HEK293T (cell line): ENCODE measurements at regions not wholly inside any gene's neighbourhood (a gene's known extent, or its start where the extent isn't known, plus 50 kb on each side); places are given as distances from the start of the nearest gene placed in this dataset.
"Not testable (repeated sequence)": the region's sequence is repeated elsewhere in the genome, so short reads cannot be mapped to it uniquely, and the experiment has no call there.

ENCODE experiments used
- CTCF ChIA-PET: fragments of 350-600 bp; formaldehyde crosslinking; extraction: SDS; loops from one replicate; lab custom pipeline; 2021; ENCODE audit warnings: antibody characterized with exemption, inconsistent platforms; lab: Yijun Ruan, JAX
- POLR2A ChIA-PET: fragments of 350-600 bp; formaldehyde crosslinking; extraction: SDS; loops from one replicate; lab custom pipeline; 2020; ENCODE audit warnings: antibody characterized with exemption, inconsistent platforms; lab: Yijun Ruan, JAX
- DNase-seq: peaks from one replicate; pipeline ENCODE4 v3.0.0; 2012; ENCODE audit warnings: mixed read lengths; ENCODE audit errors: extremely low spot score
- ARNT ChIP-seq: fragments of 450-650 bp; IDR thresholded peaks from 2 replicates; pipeline ENCODE4 v1.6.1; 2017; ENCODE audit warnings: mild to moderate bottlenecking
- BHLHE40 ChIP-seq: fragments of 450-650 bp; IDR thresholded peaks from 2 replicates; pipeline ENCODE4 v1.6.1; 2016; ENCODE audit warnings: mild to moderate bottlenecking, moderate library complexity, borderline replicate concordance
- CTBP1 ChIP-seq: fragments of 450-650 bp; IDR thresholded peaks from 2 replicates; pipeline ENCODE4 v1.6.1; 2016; ENCODE audit warnings: borderline replicate concordance
- ELF4 ChIP-seq: fragments of 450-650 bp; IDR thresholded peaks from 2 replicates; pipeline ENCODE4 v1.6.1; 2017; ENCODE audit warnings: antibody characterized with exemption
- FOXA1 ChIP-seq: fragments of 450-650 bp; IDR thresholded peaks from 2 replicates; pipeline ENCODE4 v1.6.1; 2016; ENCODE audit warnings: mild to moderate bottlenecking
- FOXK2 ChIP-seq: fragments of 450-650 bp; IDR thresholded peaks from 2 replicates; pipeline ENCODE4 v1.6.1; 2016; ENCODE audit warnings: mild to moderate bottlenecking
- FOXM1 ChIP-seq: fragments of 450-650 bp; IDR thresholded peaks from 2 replicates; pipeline ENCODE4 v1.6.1; 2017; ENCODE audit warnings: mild to moderate bottlenecking, borderline replicate concordance
- HDGF ChIP-seq: fragments of 450-650 bp; IDR thresholded peaks from 2 replicates; pipeline ENCODE4 v1.6.1; 2017; ENCODE audit warnings: antibody characterized with exemption, borderline replicate concordance
- L3MBTL2 ChIP-seq: fragments of 450-650 bp; conservative IDR thresholded peaks from 2 replicates; pipeline ENCODE4 v1.6.1; 2016; ENCODE audit warnings: mild to moderate bottlenecking
- LEF1 ChIP-seq: fragments of 450-650 bp; IDR thresholded peaks from 2 replicates; pipeline ENCODE4 v1.6.1; 2017; ENCODE audit warnings: mild to moderate bottlenecking, borderline replicate concordance
- NFRKB ChIP-seq: fragments of 450-650 bp; IDR thresholded peaks from 2 replicates; pipeline ENCODE4 v1.6.1; 2016; ENCODE audit warnings: mild to moderate bottlenecking, moderate library complexity
- PKNOX1 ChIP-seq: fragments of 450-650 bp; IDR thresholded peaks from 2 replicates; pipeline ENCODE4 v1.6.1; 2016
- SP1 ChIP-seq: fragments of 450-650 bp; IDR thresholded peaks from 2 replicates; pipeline ENCODE4 v1.6.1; 2017
- SUZ12 ChIP-seq: fragments of 450-650 bp; IDR thresholded peaks from 2 replicates; pipeline ENCODE4 v1.6.1; 2016; ENCODE audit warnings: mild to moderate bottlenecking
- TARDBP ChIP-seq: fragments of 450-650 bp; IDR thresholded peaks from 2 replicates; pipeline ENCODE4 v1.6.1; 2016
- ZNF384 ChIP-seq: fragments of 450-650 bp; IDR thresholded peaks from 2 replicates; pipeline ENCODE4 v1.6.1; 2016

- ChIA-PET POLR2A (no interaction called here), CTCF (no interaction called here)
- TF ChIP-seq NFRKB, result no peak
- TF ChIP-seq FOXM1, result no peak
- TF ChIP-seq SUZ12, result no peak
- TF ChIP-seq ZNF384, result no peak
- TF ChIP-seq HDGF, result no peak
- no peak for TF ChIP-seq ELF4
- TF ChIP-seq FOXA1, result no peak
- no peak for TF ChIP-seq ARNT
- TF ChIP-seq BHLHE40, result no peak
- no peak for TF ChIP-seq L3MBTL2
- no peak for TF ChIP-seq LEF1
- TF ChIP-seq TARDBP, result no peak
- TF ChIP-seq CTBP1, result no peak
- no peak for TF ChIP-seq SP1
- TF ChIP-seq PKNOX1, result no peak
- TF ChIP-seq FOXK2, result no peak
- no peak for DNase-seq
Observed at GRCh38 chr2:106288873-106289272, 94.8 kb upstream of the UXS1 start.

GRCh38 chr2:106285237-106285829, 91.2 kb upstream of the UXS1 start:
- ChIA-PET POLR2A (no interaction called here), CTCF (no interaction called here)

GRCh38 chr2:106284691-106285202, 90.6 kb upstream of the UXS1 start:
- POLR2A ChIA-PET, result no interaction called here
- CTCF ChIA-PET, result no interaction called here
- TF ChIP-seq FOXA1, result no peak
- TF ChIP-seq CTBP1, result no peak
- TF ChIP-seq SUZ12, result no peak
- no peak for TF ChIP-seq TARDBP
- no peak for TF ChIP-seq NFRKB
- no peak for TF ChIP-seq ELF4
- TF ChIP-seq FOXM1, result no peak
- TF ChIP-seq ZNF384, result no peak
- TF ChIP-seq BHLHE40, result no peak
- no peak for TF ChIP-seq HDGF
- TF ChIP-seq SP1, result no peak
- TF ChIP-seq PKNOX1, result no peak
- TF ChIP-seq LEF1, result no peak
- no peak for TF ChIP-seq FOXK2
- no peak for TF ChIP-seq L3MBTL2
- TF ChIP-seq ARNT, result no peak
- DNase-seq, result no peak

More at GRCh38 chr2:106285237-106285829, 91.2 kb upstream of the UXS1 start:
- no peak for TF ChIP-seq PKNOX1
- TF ChIP-seq L3MBTL2, result no peak
- TF ChIP-seq FOXA1, result no peak
- no peak for TF ChIP-seq CTBP1
- no peak for TF ChIP-seq NFRKB
- no peak for TF ChIP-seq ZNF384
- TF ChIP-seq HDGF, result no peak
- no peak for TF ChIP-seq SP1
- no peak for TF ChIP-seq BHLHE40
- TF ChIP-seq ELF4, result no peak
- TF ChIP-seq LEF1, result no peak
- no peak for TF ChIP-seq FOXM1
- TF ChIP-seq ARNT, result no peak
- no peak for TF ChIP-seq TARDBP
- no peak for TF ChIP-seq FOXK2
- no peak for TF ChIP-seq SUZ12
- no peak for DNase-seq

GRCh38 chr2:106284255-106284654, 90.2 kb upstream of the UXS1 start:
- no peak for DNase-seq
- CTCF ChIA-PET, result no interaction called here
- POLR2A ChIA-PET, result no interaction called here
- TF ChIP-seq ELF4 (no peak), ARNT (no peak), FOXA1 (no peak), L3MBTL2 (no peak), TARDBP (no peak), BHLHE40 (no peak), HDGF (no peak), FOXK2 (no peak), NFRKB (no peak)

GRCh38 chr2:106283228-106284152, 89.4 kb upstream of the UXS1 start:
- not testable (repeated sequence) for DNase-seq
- ChIA-PET POLR2A (interaction anchor here (1.1 kb wide), 1 partner anchor 88 kb away, joined by 3 read pairs; no protein-coding TSS in a partner anchor), CTCF (interaction anchor here (0.9 to 1.5 kb wide), 2 partner anchors 9 to 259 kb away, joined by 4 to 5 read pairs; no protein-coding TSS in a partner anchor)
